Coronary artery (tissue), 2 donors: ENCODE measurements at regions not wholly inside any gene's neighbourhood (a gene's known extent, or its start where the extent isn't known, plus 50 kb on each side); places are given as distances from the start of the nearest gene placed in this dataset.

Source experiments
- DNase-seq: peaks from one replicate; pipeline ENCODE4 v3.0.0-alpha.2; 2017; ENCODE audit warnings: low spot score
- H3K27ac ChIP-seq, 2 donors: fragments of 200-600 bp; sonication (generic); one replicate each; pipeline ENCODE4 v1.5.1; 2016 to 2019
- H3K4me3 ChIP-seq: fragments of 200-600 bp; sonication (generic); 2 replicates; pipeline ENCODE4 v1.5.1; 2016; ENCODE audit warnings: mild to moderate bottlenecking, moderate library complexity
- CTCF ChIP-seq: fragments of 200-600 bp; sonication (generic); IDR thresholded peaks from one replicate; pipeline ENCODE4 v1.5.1; 2019; ENCODE audit warnings: antibody characterized with exemption

GRCh38 chr16:27701381-27701780, 151.4 kb downstream of the KATNIP start:
- TF ChIP-seq CTCF, result no peak
- Histone ChIP-seq H3K27ac (no peak overlapping the region), H3K4me3 (no peak overlapping the region)
- DNase-seq, result no peak

GRCh38 chr16:27703121-27703520, 153.2 kb downstream of the KATNIP start:
- Histone ChIP-seq H3K4me3 (no peak overlapping the region), H3K27ac (no peak overlapping the region)
- no peak for DNase-seq
- no peak for TF ChIP-seq CTCF

- no peak overlapping the region for H3K4me3 ChIP-seq
- no peak overlapping the region for H3K27ac ChIP-seq
- no peak for DNase-seq
- TF ChIP-seq CTCF, result no peak
Measured at GRCh38 chr16:27703545-27703944, 153.6 kb downstream of the KATNIP start.

- TF ChIP-seq CTCF, result no peak
- H3K4me3 ChIP-seq, result no peak overlapping the region
- no peak overlapping the region for H3K27ac ChIP-seq
- DNase-seq, result no peak
Measured at GRCh38 chr16:27704252-27704651, 154.3 kb downstream of the KATNIP start.

GRCh38 chr16:27706156-27706865, 156.4 kb downstream of the KATNIP start:
- no peak for DNase-seq
- TF ChIP-seq CTCF, result no peak

GRCh38 chr16:27706866-27707685, 157.1 kb downstream of the KATNIP start:
- no peak overlapping the region for H3K27ac ChIP-seq
- no peak for TF ChIP-seq CTCF
- no peak for DNase-seq
- no peak overlapping the region for H3K4me3 ChIP-seq

More at GRCh38 chr16:27706156-27706865, 156.4 kb downstream of the KATNIP start:
- Histone ChIP-seq H3K4me3 (no peak overlapping the region), H3K27ac (no peak overlapping the region)
